ENCODE measurements at regions not wholly inside any gene's neighbourhood (a gene's known extent, or its start where the extent isn't known, plus 50 kb on each side); places are given as distances from the start of the nearest gene placed in this dataset.
A peak's percentile ranks its signal among the peaks of the same experiment; 100 is the strongest.

DNA sequence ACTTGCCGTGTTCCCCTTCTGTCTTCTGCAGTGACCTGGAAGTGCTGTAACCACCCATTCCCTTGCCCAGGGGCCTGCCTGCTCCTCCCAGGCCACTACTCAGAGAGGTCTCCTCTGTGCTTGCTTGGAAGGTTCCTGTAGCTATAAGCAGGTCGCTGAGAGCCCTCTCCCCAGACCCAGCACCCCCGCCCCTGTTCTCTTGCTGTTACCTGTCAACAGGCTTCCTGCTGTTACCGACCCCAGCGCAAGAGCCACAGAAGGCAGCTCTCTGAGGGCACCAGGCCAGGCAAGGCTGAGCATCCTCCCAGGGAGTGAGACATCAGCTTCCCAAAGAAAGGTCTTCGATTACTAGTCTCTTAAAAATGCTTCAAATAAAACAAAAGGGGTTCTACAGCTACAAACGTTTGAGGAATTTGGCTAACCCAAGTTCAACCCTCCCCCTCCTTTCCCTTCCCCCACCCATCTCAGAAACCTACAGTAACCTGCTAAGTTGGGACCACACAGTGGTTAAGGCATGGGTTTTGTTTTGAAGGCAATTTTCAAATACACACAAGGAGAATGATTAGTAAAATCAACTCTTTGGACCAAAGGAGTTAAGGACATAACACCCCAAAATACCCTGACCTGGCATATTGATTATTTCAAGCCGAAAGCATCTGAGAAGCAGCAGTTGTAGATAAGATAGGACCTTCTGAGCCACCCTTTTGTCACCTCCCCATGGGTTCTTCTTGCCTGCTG lies 74.9 kb upstream of the MFGE8 start:
- Histone ChIP-seq H3K27ac (no peak overlapping the region), H3K27me3 (no peaks in the 10 kb centered on the region), H3K4me1 (no peaks in the 10 kb centered on the region), H3K4me3 (no peak overlapping the region), H3K9me3 (no peaks in the 10 kb centered on the region), H3K36me3 (no peaks in the 10 kb centered on the region)
- peak in 1 of 4 donors; percentile 16 for ATAC-seq
- TF ChIP-seq POLR2A (IDR thresholded peaks at IDR 0.05): no peak
- no peak for TF ChIP-seq CTCF (IDR thresholded peaks at IDR 0.05)
- intact Hi-C loops (cut with DNase I): no loop called here
- WGBS (ENCODE audit: insufficient coverage, low coverage, low lambda C conversion rate, missing lambda C conversion rate): 36% methylated on average over 8 of the region's 8 CpGs
- no peak for DNase-seq

DNA sequence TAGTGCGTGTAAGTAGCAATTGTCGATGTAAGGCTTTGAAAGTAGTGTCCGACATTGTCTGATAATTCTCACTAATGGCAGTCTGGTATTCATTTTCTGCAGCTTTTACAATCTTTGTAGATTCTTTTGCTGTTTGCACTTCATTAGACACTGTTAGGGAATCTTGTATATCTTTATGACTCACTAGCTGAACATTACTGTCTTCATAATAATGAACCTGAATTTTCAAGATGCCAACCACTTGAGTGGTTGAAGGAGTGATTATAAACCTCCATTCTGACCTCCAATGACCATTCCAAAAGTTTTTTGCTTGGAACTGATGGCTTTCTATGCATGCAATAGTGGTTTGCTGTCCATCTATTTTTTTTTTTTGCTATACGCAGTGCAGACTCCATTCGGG lies 76.4 kb upstream of the MFGE8 start:
- 63% methylated on average over 4 of the region's 5 CpGs for WGBS (ENCODE audit: insufficient coverage, low coverage, low lambda C conversion rate, missing lambda C conversion rate)
- H3K27me3 ChIP-seq: no peaks in the 10 kb centered on the region

GRCh38 chr15:88990185-88990679 lies 77.1 kb upstream of the MFGE8 start:
- DNase-seq: no peak
- no peaks in the 10 kb centered on the region for H3K9me3 ChIP-seq
- no peaks in the 10 kb centered on the region for H3K27me3 ChIP-seq
- no peak overlapping the region for H3K27ac ChIP-seq
- no peaks in the 10 kb centered on the region for H3K4me1 ChIP-seq
- WGBS (ENCODE audit: insufficient coverage, low coverage, low lambda C conversion rate, missing lambda C conversion rate): 81% methylated on average over 18 of the region's 20 CpGs
- TF ChIP-seq CTCF (IDR thresholded peaks at IDR 0.05): no peak
- TF ChIP-seq POLR2A (IDR thresholded peaks at IDR 0.05): no peak
- H3K4me3 ChIP-seq: no peak overlapping the region
- intact Hi-C loops (cut with DNase I): no loop called here
- no peak for ATAC-seq
- H3K36me3 ChIP-seq: no peaks in the 10 kb centered on the region

More for the DNA sequence above, 76.4 kb upstream of the MFGE8 start:
- Histone ChIP-seq H3K36me3 (no peaks in the 10 kb centered on the region), H3K4me1 (no peaks in the 10 kb centered on the region), H3K27ac (no peak overlapping the region), H3K9me3 (no peaks in the 10 kb centered on the region), H3K4me3 (no peak overlapping the region)
- TF ChIP-seq POLR2A (IDR thresholded peaks at IDR 0.05): no peak
- no peak for TF ChIP-seq CTCF (IDR thresholded peaks at IDR 0.05)
- ATAC-seq (no peak), DNase-seq (no peak)
- intact Hi-C loops (cut with DNase I): no loop called here

DNA sequence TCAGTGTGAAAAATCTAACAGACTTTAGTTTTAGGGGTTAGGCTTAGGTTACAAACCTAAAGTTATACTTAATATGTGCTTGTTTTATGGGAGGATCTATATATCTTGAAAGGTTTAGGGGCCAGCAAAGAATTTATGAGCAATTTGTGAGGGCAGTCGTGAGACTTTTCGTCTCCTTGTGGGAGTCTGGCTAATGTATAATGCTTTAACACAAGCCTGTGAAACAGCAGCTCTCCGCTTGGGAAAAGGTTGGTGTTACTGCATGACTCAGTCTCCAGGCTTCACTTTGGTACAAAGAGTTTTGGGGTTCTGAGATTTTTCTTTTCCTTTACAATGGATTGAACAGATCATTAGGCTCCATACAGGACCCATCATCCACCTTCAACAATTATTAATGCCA lies 79.0 kb upstream of the MFGE8 start:
- Histone ChIP-seq H3K36me3 (no peaks in the 10 kb centered on the region), H3K27ac (no peak overlapping the region), H3K27me3 (no peaks in the 10 kb centered on the region), H3K4me3 (no peak overlapping the region), H3K9me3 (no peaks in the 10 kb centered on the region), H3K4me1 (no peaks in the 10 kb centered on the region)
- intact Hi-C loops (cut with DNase I): no loop called here
- DNase-seq (no peak), ATAC-seq (no peak)
- TF ChIP-seq CTCF (IDR thresholded peaks at IDR 0.05) (no peak), POLR2A (IDR thresholded peaks at IDR 0.05) (no peak)
- 72% methylated on average over 3 of the region's 3 CpGs for WGBS (ENCODE audit: insufficient coverage, low coverage, low lambda C conversion rate, missing lambda C conversion rate)

All from right lobe of liver (tissue), 6 donors.